Left lung (tissue), 4 donors: ENCODE measurements at regions not wholly inside any gene's neighbourhood (a gene's known extent, or its start where the extent isn't known, plus 50 kb on each side); places are given as distances from the start of the nearest gene placed in this dataset.
A peak's percentile ranks its signal among the peaks of the same experiment; 100 is the strongest.

Experiments
- ATAC-seq: fragments of 200-7000 bp; cut with Tn5 transposase; one replicate; pipeline ENCODE4 v1.9.1; 2020; ENCODE audit warnings: moderate library complexity
- DNase-seq, 4 donors: peaks; one replicate each; pipeline ENCODE4 v3.0.0-alpha.2; 2013 to 2020
- H3K27ac ChIP-seq, 2 donors: fragments of 200-600 bp; sonication (generic) in 1 of 2; one replicate each; pipeline versions ENCODE4 v1.5.0 to v1.8.0; 2020 to 2021
- H3K27me3 ChIP-seq, 2 donors: fragments of 200-600 bp; sonication (generic) in 1 of 2; one replicate each; pipeline versions ENCODE4 v1.5.0 to v1.8.0; 2020 to 2021
- H3K36me3 ChIP-seq, 2 donors: fragments of 200-600 bp; sonication (generic) in 1 of 2; one replicate each; pipeline versions ENCODE4 v1.5.0 to v1.8.0; 2020 to 2021
- H3K4me1 ChIP-seq, 2 donors: fragments of 200-600 bp; one replicate each; pipeline ENCODE4 v1.8.0; 2021
- H3K4me3 ChIP-seq, 2 donors: fragments of 200-600 bp; sonication (generic) in 1 of 2; one replicate each; pipeline versions ENCODE4 v1.5.0 to v1.8.0; 2020 to 2021; ENCODE audit warnings: mild to moderate bottlenecking in 1 of 2
- H3K9me3 ChIP-seq, 2 donors: fragments of 200-600 bp; sonication (generic) in 1 of 2; one replicate each; pipeline versions ENCODE4 v1.5.0 to v1.8.0; 2020 to 2021
- intact Hi-C, 2 donors: fragments of 100-400 bp; cut with DNase I; formaldehyde crosslinking; loops; one replicate each; pipeline versions ENCODE4 v1.11.2 to v1.14.2; 2022
- TF ChIP-seq, protein P1 (sequence below), 2 donors: fragments of 200-600 bp; sonication (generic) in 1 of 2; IDR thresholded peaks; one replicate each; pipeline versions ENCODE4 v1.5.0 to v1.8.0; 2021; ENCODE audit warnings: antibody characterized with exemption in 2 of 2
- donor health status: DM: no; HTN: yes; CAD: no.
- donor health status: DM: no; HTN: no; CAD: no.

DNA sequence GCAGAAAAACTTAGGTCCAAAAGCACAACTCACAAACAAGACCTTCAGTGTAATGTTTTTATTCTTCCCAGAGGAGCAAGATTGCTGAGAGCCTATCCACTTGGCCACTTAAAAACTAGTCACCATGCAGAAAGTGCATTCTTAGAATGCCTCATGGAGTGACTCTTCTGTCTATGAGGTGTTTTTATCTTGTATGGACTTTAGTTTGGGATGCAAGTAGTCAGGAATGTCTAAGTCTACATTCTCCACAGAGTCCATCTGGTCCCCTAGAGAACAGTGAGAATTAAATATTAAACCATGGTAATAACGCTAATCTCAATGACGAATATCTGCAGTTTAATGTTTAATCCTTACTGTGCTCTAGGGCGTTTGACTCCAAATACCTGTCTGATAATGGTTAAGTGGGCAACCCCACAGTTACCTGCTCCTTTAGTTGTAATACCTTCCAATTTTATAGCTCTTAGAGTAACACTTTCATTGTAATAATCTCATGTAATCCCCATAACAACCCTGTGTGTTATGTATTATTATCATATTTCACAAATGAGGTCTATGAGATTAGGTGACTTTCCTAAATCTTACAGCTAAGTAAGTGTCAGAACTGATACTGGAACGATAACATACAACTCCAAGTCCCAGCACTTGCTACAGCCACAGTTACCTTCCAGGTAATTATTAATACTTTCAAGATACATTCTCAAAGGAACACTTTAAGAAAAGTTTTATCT is 235.6 kb upstream of the JADE1 start:
- DNase-seq (no peak), ATAC-seq (peak; percentile 81)
- Histone ChIP-seq H3K4me1 (peaks cover 15 to 35% of the 10 kb centered on the region in 2 donors), H3K9me3 (no peaks in the 10 kb centered on the region), H3K4me3 (no peak overlapping the region), H3K27me3 (no peaks in the 10 kb centered on the region), H3K27ac (peak overlapping the region; percentile 4 to 7), H3K36me3 (no peaks in the 10 kb centered on the region)
- intact Hi-C loops, result loop anchor here in 1 of 2 donors (10.0 kb wide), 1 partner anchor 281 kb away; no protein-coding TSS in a partner anchor
- TF ChIP-seq, protein P1, sequence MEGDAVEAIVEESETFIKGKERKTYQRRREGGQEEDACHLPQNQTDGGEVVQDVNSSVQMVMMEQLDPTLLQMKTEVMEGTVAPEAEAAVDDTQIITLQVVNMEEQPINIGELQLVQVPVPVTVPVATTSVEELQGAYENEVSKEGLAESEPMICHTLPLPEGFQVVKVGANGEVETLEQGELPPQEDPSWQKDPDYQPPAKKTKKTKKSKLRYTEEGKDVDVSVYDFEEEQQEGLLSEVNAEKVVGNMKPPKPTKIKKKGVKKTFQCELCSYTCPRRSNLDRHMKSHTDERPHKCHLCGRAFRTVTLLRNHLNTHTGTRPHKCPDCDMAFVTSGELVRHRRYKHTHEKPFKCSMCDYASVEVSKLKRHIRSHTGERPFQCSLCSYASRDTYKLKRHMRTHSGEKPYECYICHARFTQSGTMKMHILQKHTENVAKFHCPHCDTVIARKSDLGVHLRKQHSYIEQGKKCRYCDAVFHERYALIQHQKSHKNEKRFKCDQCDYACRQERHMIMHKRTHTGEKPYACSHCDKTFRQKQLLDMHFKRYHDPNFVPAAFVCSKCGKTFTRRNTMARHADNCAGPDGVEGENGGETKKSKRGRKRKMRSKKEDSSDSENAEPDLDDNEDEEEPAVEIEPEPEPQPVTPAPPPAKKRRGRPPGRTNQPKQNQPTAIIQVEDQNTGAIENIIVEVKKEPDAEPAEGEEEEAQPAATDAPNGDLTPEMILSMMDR (IDR thresholded peaks at IDR 0.05), result no peak

DNA sequence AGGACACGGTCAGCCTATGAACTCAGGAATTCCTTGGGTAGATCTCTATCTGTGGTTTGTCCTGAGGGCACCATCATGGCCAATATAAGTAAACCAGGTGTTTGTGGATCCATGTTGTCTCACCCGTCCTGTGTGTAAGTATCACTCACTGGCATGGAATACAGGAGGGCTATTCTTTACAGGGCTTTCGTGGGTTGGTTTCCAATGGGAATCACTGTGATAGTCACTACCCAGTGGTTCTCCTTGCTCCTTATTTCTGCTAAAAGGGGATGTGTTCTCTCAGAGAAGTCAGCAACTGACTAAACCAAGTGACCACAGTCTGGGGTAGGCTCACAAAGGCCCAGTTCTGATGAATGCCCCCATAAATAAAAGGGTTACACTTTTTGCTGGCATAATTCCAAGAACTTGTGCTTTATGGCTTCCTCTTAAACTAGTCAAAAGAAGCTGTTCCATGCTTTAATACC is 236.7 kb upstream of the JADE1 start:
- ATAC-seq (no peak), DNase-seq (no peak)
- Histone ChIP-seq H3K27ac (peak overlapping the region in 1 of 2 donors; percentile 61), H3K9me3 (no peaks in the 10 kb centered on the region), H3K36me3 (no peaks in the 10 kb centered on the region), H3K27me3 (no peaks in the 10 kb centered on the region), H3K4me1 (peaks cover 15 to 35% of the 10 kb centered on the region in 2 donors), H3K4me3 (no peak overlapping the region)
- TF ChIP-seq, protein P1 (IDR thresholded peaks at IDR 0.05), result no peak
- intact Hi-C loops, result loop anchor here in 1 of 2 donors (10.0 kb wide), 1 partner anchor 282 kb away; no protein-coding TSS in a partner anchor

DNA sequence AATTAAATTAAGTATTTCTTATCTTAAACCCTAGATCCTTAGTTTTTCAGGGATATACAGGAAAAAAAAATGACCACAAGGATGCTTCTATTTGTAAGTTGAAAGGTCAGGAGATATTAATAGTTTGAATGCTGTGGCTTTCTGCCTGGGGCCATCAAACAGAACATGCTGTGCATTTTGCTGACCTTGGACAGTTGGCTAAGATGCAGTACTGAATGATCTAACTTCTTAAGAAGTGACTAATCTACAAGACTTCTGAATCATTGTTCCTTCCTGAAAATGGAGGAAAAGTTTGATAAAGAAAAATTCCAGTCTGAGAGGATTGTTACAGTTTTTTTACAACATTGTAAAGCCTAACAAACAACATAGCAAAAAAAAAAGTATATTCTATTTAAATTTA is 237.8 kb upstream of the JADE1 start:
- H3K27me3 ChIP-seq, result no peaks in the 10 kb centered on the region
- no peaks in the 10 kb centered on the region for H3K36me3 ChIP-seq
- TF ChIP-seq, protein P1 (IDR thresholded peaks at IDR 0.05), result no peak
- DNase-seq (no peak), ATAC-seq (peak; percentile 35)
- peak overlapping the region; percentile 23 to 61 for H3K27ac ChIP-seq
- H3K9me3 ChIP-seq, result no peaks in the 10 kb centered on the region
- no peak overlapping the region for H3K4me3 ChIP-seq
- H3K4me1 ChIP-seq, result peaks cover 15 to 35% of the 10 kb centered on the region in 2 donors
- intact Hi-C loops, result loop anchor here in 1 of 2 donors (10.0 kb wide), 1 partner anchor 283 kb away; no protein-coding TSS in a partner anchor

DNA sequence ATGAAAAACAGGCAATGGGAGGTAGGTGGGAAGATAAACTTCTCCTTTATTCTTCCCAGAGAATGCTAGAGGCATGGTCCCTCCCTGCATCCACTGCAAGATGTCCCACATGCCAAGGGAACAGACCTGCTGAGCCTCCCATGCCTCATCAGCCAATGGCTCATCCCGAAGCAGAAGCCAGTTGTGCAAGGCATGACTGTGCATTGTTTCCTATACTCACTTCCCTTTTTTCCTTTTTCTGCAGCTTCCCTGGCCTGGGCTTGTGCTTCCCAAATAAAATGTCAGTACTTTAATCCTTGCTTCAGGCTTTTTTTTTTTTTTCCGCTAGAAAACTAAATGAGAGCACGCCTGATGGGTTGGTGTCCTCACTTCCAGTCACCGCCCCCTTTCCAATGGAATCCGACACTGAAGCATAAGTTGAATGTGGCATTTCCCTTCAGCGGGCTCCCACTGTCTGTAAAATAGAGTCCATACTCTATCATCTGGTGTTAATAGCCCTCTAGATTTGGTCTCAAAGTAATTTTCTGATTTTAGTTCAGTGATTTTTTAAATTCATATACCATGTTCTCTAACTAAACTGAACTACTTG is 239.0 kb upstream of the JADE1 start:
- DNase-seq (peak in 1 of 4 donors; percentile 67), ATAC-seq (peak; percentile 32)
- TF ChIP-seq, protein P1 (IDR thresholded peaks at IDR 0.05), result no peak
- no peaks in the 10 kb centered on the region for H3K9me3 ChIP-seq
- H3K36me3 ChIP-seq, result no peaks in the 10 kb centered on the region
- no peaks in the 10 kb centered on the region for H3K27me3 ChIP-seq
- H3K27ac ChIP-seq, result peak overlapping the region in 1 of 2 donors; percentile 61
- no peak overlapping the region for H3K4me3 ChIP-seq
- H3K4me1 ChIP-seq, result peaks cover 17 to 38% of the 10 kb centered on the region in 2 donors
- intact Hi-C loops, result loop anchor here in 1 of 2 donors (10.0 kb wide), 1 partner anchor 284 kb away; no protein-coding TSS in a partner anchor

DNA sequence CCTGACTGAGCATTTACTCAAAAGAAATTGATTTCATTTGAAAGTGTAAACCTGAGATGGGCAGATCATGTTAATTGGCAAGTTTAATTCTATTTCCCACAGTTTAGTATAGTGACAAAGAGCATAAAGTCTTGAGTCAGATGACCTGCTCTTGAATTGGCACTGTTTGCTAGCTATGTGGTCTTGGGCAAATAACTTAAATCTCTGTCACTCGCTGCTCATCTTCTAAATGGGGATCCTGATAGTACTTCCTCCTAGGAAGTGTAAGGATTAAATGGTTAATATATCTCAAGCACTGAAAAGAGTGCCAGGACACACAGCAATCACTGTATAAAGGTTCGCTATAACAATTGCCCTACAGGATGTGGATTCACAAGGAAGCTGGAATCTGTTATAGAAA is 242.8 kb upstream of the JADE1 start:
- TF ChIP-seq, protein P1 (IDR thresholded peaks at IDR 0.05), result no peak
- no peak for ATAC-seq
- Histone ChIP-seq H3K4me1 (peaks cover 10 to 19% of the 10 kb centered on the region in 2 donors), H3K36me3 (no peaks in the 10 kb centered on the region), H3K27ac (no peak overlapping the region), H3K27me3 (no peaks in the 10 kb centered on the region), H3K4me3 (no peak overlapping the region), H3K9me3 (no peaks in the 10 kb centered on the region)
- intact Hi-C loops, result loop anchor here in 1 of 2 donors (10.0 kb wide), 1 partner anchor 112 kb away; no protein-coding TSS in a partner anchor
- DNase-seq, result no peak
